ENCODE measurements at regions not wholly inside any gene's neighbourhood (a gene's known extent, or its start where the extent isn't known, plus 50 kb on each side); places are given as distances from the start of the nearest gene placed in this dataset.

- H3K27ac Mint-ChIP-seq (ENCODE audit: unreplicated experiment) = no peak overlapping the region
- TF ChIP-seq CTCF (IDR thresholded peaks at IDR 0.05) = no peak
- no peaks in the 10 kb centered on the region for H3K4me1 Mint-ChIP-seq (ENCODE audit: unreplicated experiment)
- DNase-seq (ENCODE audit: extremely low spot score, unreplicated experiment) = no peak
- no peak overlapping the region for H3K4me3 Mint-ChIP-seq (ENCODE audit: unreplicated experiment)
- peaks cover 25% of the 10 kb centered on the region for H3K27me3 Mint-ChIP-seq (ENCODE audit: unreplicated experiment)
- peaks cover 18% of the 10 kb centered on the region for H3K9me3 Mint-ChIP-seq (ENCODE audit: unreplicated experiment)
- no peaks in the 10 kb centered on the region for H3K36me3 Mint-ChIP-seq (ENCODE audit: unreplicated experiment)
These were observed 53.4 kb downstream of the FOXB1 start for GRCh38 chr15:60057554-60057953.

- H3K4me3 Mint-ChIP-seq (ENCODE audit: unreplicated experiment) = no peak overlapping the region
- TF ChIP-seq CTCF (IDR thresholded peaks at IDR 0.05) = no peak
- H3K36me3 Mint-ChIP-seq (ENCODE audit: unreplicated experiment) = no peaks in the 10 kb centered on the region
- H3K27ac Mint-ChIP-seq (ENCODE audit: unreplicated experiment) = no peak overlapping the region
- peaks cover 23% of the 10 kb centered on the region for H3K9me3 Mint-ChIP-seq (ENCODE audit: unreplicated experiment)
- H3K27me3 Mint-ChIP-seq (ENCODE audit: unreplicated experiment) = peaks cover 31% of the 10 kb centered on the region
- DNase-seq (ENCODE audit: extremely low spot score, unreplicated experiment) = no peak
- H3K4me1 Mint-ChIP-seq (ENCODE audit: unreplicated experiment) = no peaks in the 10 kb centered on the region
These were observed 55.1 kb downstream of the FOXB1 start for GRCh38 chr15:60059186-60059585.

GRCh38 chr15:60061758-60062157 lies 57.6 kb downstream of the FOXB1 start:
- DNase-seq (ENCODE audit: extremely low spot score, unreplicated experiment) = no peak
- no peak for TF ChIP-seq CTCF (IDR thresholded peaks at IDR 0.05)
- no peak overlapping the region for H3K27ac Mint-ChIP-seq (ENCODE audit: unreplicated experiment)
- no peak overlapping the region for H3K4me3 Mint-ChIP-seq (ENCODE audit: unreplicated experiment)
- peaks cover 23% of the 10 kb centered on the region for H3K9me3 Mint-ChIP-seq (ENCODE audit: unreplicated experiment)
- no peaks in the 10 kb centered on the region for H3K36me3 Mint-ChIP-seq (ENCODE audit: unreplicated experiment)
- H3K27me3 Mint-ChIP-seq (ENCODE audit: unreplicated experiment) = peaks cover 34% of the 10 kb centered on the region
- H3K4me1 Mint-ChIP-seq (ENCODE audit: unreplicated experiment) = no peaks in the 10 kb centered on the region

- H3K4me1 Mint-ChIP-seq (ENCODE audit: unreplicated experiment) = no peaks in the 10 kb centered on the region
- peaks cover 38% of the 10 kb centered on the region for H3K27me3 Mint-ChIP-seq (ENCODE audit: unreplicated experiment)
- no peak for TF ChIP-seq CTCF (IDR thresholded peaks at IDR 0.05)
- no peak overlapping the region for H3K27ac Mint-ChIP-seq (ENCODE audit: unreplicated experiment)
- no peak for DNase-seq (ENCODE audit: extremely low spot score, unreplicated experiment)
- H3K9me3 Mint-ChIP-seq (ENCODE audit: unreplicated experiment) = peaks cover 23% of the 10 kb centered on the region
- H3K36me3 Mint-ChIP-seq (ENCODE audit: unreplicated experiment) = no peaks in the 10 kb centered on the region
- no peak overlapping the region for H3K4me3 Mint-ChIP-seq (ENCODE audit: unreplicated experiment)
These were observed 58.7 kb downstream of the FOXB1 start for GRCh38 chr15:60062826-60063225.

- no peak overlapping the region for H3K27ac Mint-ChIP-seq (ENCODE audit: unreplicated experiment)
- H3K36me3 Mint-ChIP-seq (ENCODE audit: unreplicated experiment) = no peaks in the 10 kb centered on the region
- H3K27me3 Mint-ChIP-seq (ENCODE audit: unreplicated experiment) = peaks cover 39% of the 10 kb centered on the region
- H3K4me3 Mint-ChIP-seq (ENCODE audit: unreplicated experiment) = no peak overlapping the region
- peaks cover 2% of the 10 kb centered on the region for H3K4me1 Mint-ChIP-seq (ENCODE audit: unreplicated experiment)
- no peak for DNase-seq (ENCODE audit: extremely low spot score, unreplicated experiment)
- TF ChIP-seq CTCF (IDR thresholded peaks at IDR 0.05) = no peak
- peaks cover 17% of the 10 kb centered on the region for H3K9me3 Mint-ChIP-seq (ENCODE audit: unreplicated experiment)
These were observed 61.8 kb downstream of the FOXB1 start for GRCh38 chr15:60065951-60066350.

Data from osteocyte (in vitro differentiated cells).